ENCODE measurements at regions not wholly inside any gene's neighbourhood (a gene's known extent, or its start where the extent isn't known, plus 50 kb on each side); places are given as distances from the start of the nearest gene placed in this dataset.

DNA sequence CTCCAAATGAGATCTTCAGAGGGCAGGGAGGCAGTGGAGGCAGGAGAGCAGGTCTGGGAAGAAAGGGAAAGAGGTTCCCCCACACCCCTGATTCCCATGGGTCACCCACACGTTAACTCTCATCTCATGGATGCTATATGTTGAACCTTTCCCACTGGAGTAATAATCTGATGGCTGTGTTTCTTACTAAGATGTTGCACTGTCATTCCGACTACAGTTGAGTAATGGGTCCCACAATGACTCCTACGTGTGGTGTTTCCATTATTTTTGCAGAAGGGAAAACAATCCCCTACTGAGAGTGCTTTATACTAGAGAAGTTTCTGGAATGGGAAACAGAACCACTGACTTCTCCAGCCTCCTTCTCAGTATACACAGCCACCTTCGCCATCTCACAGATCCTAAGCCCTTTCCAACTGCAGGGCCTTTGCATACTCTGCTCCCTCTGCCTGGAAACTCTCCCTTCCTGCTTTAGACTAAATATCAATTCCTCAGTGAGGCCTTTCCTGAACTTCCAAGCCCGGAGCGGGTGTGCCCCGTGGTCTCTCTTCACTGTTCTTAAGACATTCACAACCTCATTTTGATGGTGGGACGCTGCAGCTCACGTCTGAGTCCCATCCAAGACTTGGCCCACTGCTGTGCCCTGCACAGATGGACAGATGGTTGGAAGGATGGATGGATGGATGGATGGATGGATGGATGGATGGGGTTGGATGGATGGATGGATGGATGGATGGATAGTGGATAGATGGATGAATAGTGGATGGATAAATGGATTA lies 238.6 kb upstream of the PMEPA1 start:
- 81 to 83% methylated on average over 9 of the region's 9 CpGs for WGBS, 2 donors
- TF ChIP-seq, protein P1, sequence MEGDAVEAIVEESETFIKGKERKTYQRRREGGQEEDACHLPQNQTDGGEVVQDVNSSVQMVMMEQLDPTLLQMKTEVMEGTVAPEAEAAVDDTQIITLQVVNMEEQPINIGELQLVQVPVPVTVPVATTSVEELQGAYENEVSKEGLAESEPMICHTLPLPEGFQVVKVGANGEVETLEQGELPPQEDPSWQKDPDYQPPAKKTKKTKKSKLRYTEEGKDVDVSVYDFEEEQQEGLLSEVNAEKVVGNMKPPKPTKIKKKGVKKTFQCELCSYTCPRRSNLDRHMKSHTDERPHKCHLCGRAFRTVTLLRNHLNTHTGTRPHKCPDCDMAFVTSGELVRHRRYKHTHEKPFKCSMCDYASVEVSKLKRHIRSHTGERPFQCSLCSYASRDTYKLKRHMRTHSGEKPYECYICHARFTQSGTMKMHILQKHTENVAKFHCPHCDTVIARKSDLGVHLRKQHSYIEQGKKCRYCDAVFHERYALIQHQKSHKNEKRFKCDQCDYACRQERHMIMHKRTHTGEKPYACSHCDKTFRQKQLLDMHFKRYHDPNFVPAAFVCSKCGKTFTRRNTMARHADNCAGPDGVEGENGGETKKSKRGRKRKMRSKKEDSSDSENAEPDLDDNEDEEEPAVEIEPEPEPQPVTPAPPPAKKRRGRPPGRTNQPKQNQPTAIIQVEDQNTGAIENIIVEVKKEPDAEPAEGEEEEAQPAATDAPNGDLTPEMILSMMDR (IDR thresholded peaks at IDR 0.05), result no peak
- TF ChIP-seq EP300 (IDR thresholded peaks at IDR 0.05) (no peak), POLR2A (IDR thresholded peaks at IDR 0.05) (no peak)
- Histone ChIP-seq H3K9me3 (no peaks in the 10 kb centered on the region), H3K4me1 (peaks cover 0 to 9% (median 2%) of the 10 kb centered on the region in 4 donors), H3K4me3 (no peak overlapping the region), H3K27ac (peak overlapping the region in 1 of 4 donors; percentile 42), H3K27me3 (no peaks in the 10 kb centered on the region), H3K36me3 (no peaks in the 10 kb centered on the region)
- no peak for DNase-seq (ENCODE audit: low spot score in 2 of 2)

GRCh38 chr20:57947421-57948179 lies 237.8 kb upstream of the PMEPA1 start:
- WGBS, 2 donors, result 56 to 58% methylated on average over 16 of the region's 16 CpGs
- TF ChIP-seq POLR2A (IDR thresholded peaks at IDR 0.05) (no peak), EP300 (IDR thresholded peaks at IDR 0.05) (no peak)
- TF ChIP-seq, protein P1 (IDR thresholded peaks at IDR 0.05), result no peak
- Histone ChIP-seq H3K36me3 (no peaks in the 10 kb centered on the region), H3K4me3 (no peak overlapping the region), H3K9me3 (no peaks in the 10 kb centered on the region), H3K27ac (peak overlapping the region in 1 of 4 donors; percentile 42), H3K27me3 (no peaks in the 10 kb centered on the region), H3K4me1 (peaks cover 0 to 9% (median 2%) of the 10 kb centered on the region in 4 donors)
- DNase-seq (ENCODE audit: low spot score in 2 of 2), result no peak

GRCh38 chr20:57946559-57947315 lies 236.9 kb upstream of the PMEPA1 start:
- Histone ChIP-seq H3K27ac (no peak overlapping the region), H3K27me3 (no peaks in the 10 kb centered on the region), H3K4me3 (no peak overlapping the region), H3K4me1 (peaks cover 0 to 9% (median 2%) of the 10 kb centered on the region in 4 donors), H3K36me3 (no peaks in the 10 kb centered on the region), H3K9me3 (no peaks in the 10 kb centered on the region)
- TF ChIP-seq, protein P1 (IDR thresholded peaks at IDR 0.05), result no peak
- TF ChIP-seq POLR2A (IDR thresholded peaks at IDR 0.05) (no peak), EP300 (IDR thresholded peaks at IDR 0.05) (no peak)
- WGBS, 2 donors, result 90 to 97% methylated on average over 8 of the region's 8 CpGs
- DNase-seq (ENCODE audit: low spot score in 2 of 2), result no peak

GRCh38 chr20:57944988-57945387 lies 235.2 kb upstream of the PMEPA1 start:
- no peaks in the 10 kb centered on the region for H3K9me3 ChIP-seq
- WGBS, 2 donors, result 84 to 95% methylated on average over 6 of the region's 6 CpGs
- TF ChIP-seq, protein P1 (IDR thresholded peaks at IDR 0.05), result no peak
- TF ChIP-seq EP300 (IDR thresholded peaks at IDR 0.05), result no peak
- TF ChIP-seq POLR2A (IDR thresholded peaks at IDR 0.05), result no peak

More at GRCh38 chr20:57944988-57945387, 235.2 kb upstream of the PMEPA1 start:
- no peak for DNase-seq (ENCODE audit: low spot score in 2 of 2)
- H3K4me1 ChIP-seq, result peaks cover 0 to 9% (median 2%) of the 10 kb centered on the region in 4 donors
- no peaks in the 10 kb centered on the region for H3K36me3 ChIP-seq
- no peak overlapping the region for H3K27ac ChIP-seq
- H3K4me3 ChIP-seq, result no peak overlapping the region
- H3K27me3 ChIP-seq, result no peaks in the 10 kb centered on the region

Data from tibial nerve (tissue), 4 donors.